ENCODE measurements at regions not wholly inside any gene's neighbourhood (a gene's known extent, or its start where the extent isn't known, plus 50 kb on each side); places are given as distances from the start of the nearest gene placed in this dataset.

GRCh38 chr2:42928161-42928691, 135.8 kb upstream of the HAAO start:
- TF ChIP-seq, protein P1, sequence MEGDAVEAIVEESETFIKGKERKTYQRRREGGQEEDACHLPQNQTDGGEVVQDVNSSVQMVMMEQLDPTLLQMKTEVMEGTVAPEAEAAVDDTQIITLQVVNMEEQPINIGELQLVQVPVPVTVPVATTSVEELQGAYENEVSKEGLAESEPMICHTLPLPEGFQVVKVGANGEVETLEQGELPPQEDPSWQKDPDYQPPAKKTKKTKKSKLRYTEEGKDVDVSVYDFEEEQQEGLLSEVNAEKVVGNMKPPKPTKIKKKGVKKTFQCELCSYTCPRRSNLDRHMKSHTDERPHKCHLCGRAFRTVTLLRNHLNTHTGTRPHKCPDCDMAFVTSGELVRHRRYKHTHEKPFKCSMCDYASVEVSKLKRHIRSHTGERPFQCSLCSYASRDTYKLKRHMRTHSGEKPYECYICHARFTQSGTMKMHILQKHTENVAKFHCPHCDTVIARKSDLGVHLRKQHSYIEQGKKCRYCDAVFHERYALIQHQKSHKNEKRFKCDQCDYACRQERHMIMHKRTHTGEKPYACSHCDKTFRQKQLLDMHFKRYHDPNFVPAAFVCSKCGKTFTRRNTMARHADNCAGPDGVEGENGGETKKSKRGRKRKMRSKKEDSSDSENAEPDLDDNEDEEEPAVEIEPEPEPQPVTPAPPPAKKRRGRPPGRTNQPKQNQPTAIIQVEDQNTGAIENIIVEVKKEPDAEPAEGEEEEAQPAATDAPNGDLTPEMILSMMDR (IDR thresholded peaks at IDR 0.05), result no peak
- TF ChIP-seq POLR2A (IDR thresholded peaks at IDR 0.05) (no peak), EP300 (IDR thresholded peaks at IDR 0.05) (no peak)

All from tibial nerve (tissue), 4 donors.